OCI-LY3 (cell line): ENCODE measurements at regions not wholly inside any gene's neighbourhood (a gene's known extent, or its start where the extent isn't known, plus 50 kb on each side); places are given as distances from the start of the nearest gene placed in this dataset.

Experiments
- H2AFZ ChIP-seq: fragments of 200-600, 300-600 bp; shearing (Covaris generic); 2 replicates; pipeline ENCODE4 v1.6.0; 2014; ENCODE audit warnings: antibody characterized with exemption, low read depth, low read length
- H3K27ac ChIP-seq: fragments of 200-600, 300-600 bp; sonication (generic); 2 replicates; pipeline ENCODE4 v1.5.1; 2014; ENCODE audit warnings: mild to moderate bottlenecking, low read length, moderate library complexity, mixed read lengths
- H3K27me3 ChIP-seq: fragments of 200-600, 300-600 bp; sonication (generic); 2 replicates; pipeline ENCODE4 v1.6.1; 2014; ENCODE audit warnings: low read depth, low read length, mixed read lengths
- H3K36me3 ChIP-seq: fragments of 200-600, 300-600 bp; sonication (generic); replicated peaks from 2 replicates; pipeline ENCODE3; 2014; ENCODE audit warnings: low read depth, low read length, mixed read lengths
- H3K4me1 ChIP-seq: fragments of 300-600, 200-600 bp; sonication (generic); 2 replicates; pipeline ENCODE4 v1.6.1; 2014; ENCODE audit warnings: low read length, mixed read lengths
- H3K4me2 ChIP-seq: fragments of 200-600, 300-600 bp; sonication (generic); 2 replicates; pipeline ENCODE4 v1.6.1; 2014; ENCODE audit warnings: low read length, mixed read lengths
- H3K4me3 ChIP-seq: fragments of 300-600, 200-600 bp; sonication (generic); 2 replicates; pipeline ENCODE4 v1.5.1; 2014; ENCODE audit warnings: antibody characterized with exemption, mild to moderate bottlenecking, low read length, moderate library complexity
- H3K79me2 ChIP-seq: fragments of 300-600, 200-600 bp; shearing (Covaris generic); 2 replicates; pipeline ENCODE4 v1.6.1; 2014; ENCODE audit warnings: mild to moderate bottlenecking, low read length, mixed read lengths
- H3K9ac ChIP-seq: fragments of 300-600, 200-600 bp; shearing (Covaris generic); 2 replicates; pipeline ENCODE4 v1.6.0; 2014; ENCODE audit warnings: mild to moderate bottlenecking, low read length, moderate library complexity
- H3K9me3 ChIP-seq: fragments of 200-600, 300-600 bp; shearing (Covaris generic); 2 replicates; pipeline ENCODE4 v1.6.1; 2014; ENCODE audit warnings: low read length, mixed read lengths; ENCODE audit not compliant: insufficient read depth
- H4K20me1 ChIP-seq: fragments of 200-600, 300-600 bp; sonication (generic); 2 replicates; pipeline ENCODE4 v1.6.1; 2016; ENCODE audit warnings: low read length, mixed read lengths; ENCODE audit not compliant: insufficient read depth
- CTCF ChIP-seq: fragments of 200-600, 300-600 bp; sonication (generic); IDR thresholded peaks from 2 replicates; pipeline ENCODE4 v1.5.1; 2014; ENCODE audit warnings: antibody characterized with exemption, low read length, low read depth
- EZH2phosphoT487 ChIP-seq: fragments of 200-600 bp; shearing (Covaris generic); IDR thresholded peaks from 2 replicates; pipeline ENCODE4 v1.6.1; 2018; ENCODE audit warnings: antibody characterized with exemption, mixed run types, low read depth

GRCh38 chr4:106676173-106676921 is 307.8 kb upstream of the GIMD1 start:
- no peak overlapping the region for H3K9ac ChIP-seq

GRCh38 chr4:106671716-106672115 is 303.1 kb upstream of the GIMD1 start:
- H2AFZ ChIP-seq, result no peak overlapping the region
- no peaks in the 10 kb centered on the region for H3K27me3 ChIP-seq
- no peaks in the 10 kb centered on the region for H3K4me1 ChIP-seq
- no peaks in the 10 kb centered on the region for H3K36me3 ChIP-seq
- no peaks in the 10 kb centered on the region for H3K9me3 ChIP-seq
- TF ChIP-seq EZH2phosphoT487 (no peak), CTCF (no peak)
- no peaks in the 10 kb centered on the region for H4K20me1 ChIP-seq
- no peak overlapping the region for H3K4me2 ChIP-seq
- H3K9ac ChIP-seq, result no peak overlapping the region
- H3K4me3 ChIP-seq, result no peak overlapping the region
- no peaks in the 10 kb centered on the region for H3K79me2 ChIP-seq
- no peak overlapping the region for H3K27ac ChIP-seq

More at GRCh38 chr4:106676173-106676921, 307.8 kb upstream of the GIMD1 start:
- no peak overlapping the region for H2AFZ ChIP-seq
- no peaks in the 10 kb centered on the region for H4K20me1 ChIP-seq
- H3K79me2 ChIP-seq, result no peaks in the 10 kb centered on the region
- no peak overlapping the region for H3K4me2 ChIP-seq
- no peaks in the 10 kb centered on the region for H3K36me3 ChIP-seq
- no peak overlapping the region for H3K27ac ChIP-seq
- no peak overlapping the region for H3K4me3 ChIP-seq
- no peaks in the 10 kb centered on the region for H3K4me1 ChIP-seq
- H3K9me3 ChIP-seq, result no peaks in the 10 kb centered on the region
- TF ChIP-seq CTCF (no peak), EZH2phosphoT487 (no peak)
- H3K27me3 ChIP-seq, result no peaks in the 10 kb centered on the region

GRCh38 chr4:106670976-106671375 is 302.4 kb upstream of the GIMD1 start:
- Histone ChIP-seq H3K27ac (no peak overlapping the region), H3K36me3 (no peaks in the 10 kb centered on the region), H3K4me1 (no peaks in the 10 kb centered on the region), H3K4me2 (no peak overlapping the region), H3K9me3 (no peaks in the 10 kb centered on the region), H3K79me2 (no peaks in the 10 kb centered on the region), H3K27me3 (no peaks in the 10 kb centered on the region), H4K20me1 (no peaks in the 10 kb centered on the region), H3K4me3 (no peak overlapping the region), H3K9ac (no peak overlapping the region), H2AFZ (no peak overlapping the region)
- TF ChIP-seq CTCF, result no peak
- no peak for TF ChIP-seq EZH2phosphoT487

- no peak overlapping the region for H2AFZ ChIP-seq
- H3K4me1 ChIP-seq, result no peaks in the 10 kb centered on the region
- no peaks in the 10 kb centered on the region for H4K20me1 ChIP-seq
- H3K4me3 ChIP-seq, result no peak overlapping the region
- no peaks in the 10 kb centered on the region for H3K79me2 ChIP-seq
- H3K36me3 ChIP-seq, result no peaks in the 10 kb centered on the region
- TF ChIP-seq CTCF (no peak), EZH2phosphoT487 (no peak)
- H3K4me2 ChIP-seq, result no peak overlapping the region
- H3K27ac ChIP-seq, result no peak overlapping the region
- no peaks in the 10 kb centered on the region for H3K27me3 ChIP-seq
- no peak overlapping the region for H3K9ac ChIP-seq
- H3K9me3 ChIP-seq, result no peaks in the 10 kb centered on the region
Measured at GRCh38 chr4:106659371-106659770, 290.8 kb upstream of the GIMD1 start.
